B cell (primary cell): ENCODE measurements at regions not wholly inside any gene's neighbourhood (a gene's known extent, or its start where the extent isn't known, plus 50 kb on each side); places are given as distances from the start of the nearest gene placed in this dataset.

Experiments
- ATAC-seq: fragments of 200-7000 bp; cut with Tn5 transposase; one replicate; pipeline ENCODE4 v1.10.0; 2021; ENCODE audit warnings: low read depth, mild to moderate bottlenecking, moderate number of reproducible peaks, moderate library complexity
- CTCF ChIA-PET: fragments of 350-600 bp; sonication (Branson Sonifier 250); formaldehyde crosslinking; loops from one replicate; lab custom pipeline; 2021; ENCODE audit warnings: antibody characterized with exemption, inconsistent platforms; lab: Charles Lee
- POLR2A ChIA-PET: fragments of 350-600 bp; sonication (Branson Sonifier 250); formaldehyde crosslinking; loops from one replicate; lab custom pipeline; 2021; ENCODE audit warnings: antibody characterized with exemption; lab: Charles Lee
- DNase-seq: peaks from one replicate; pipeline ENCODE4 v3.0.0; 2013
- H2AFZ ChIP-seq: 2 replicates; pipeline ENCODE4 v1.6.1; 2012; ENCODE audit warnings: mild to moderate bottlenecking, low read depth, low read length; ENCODE audit not compliant: insufficient read depth, poor library complexity, severe bottlenecking
- H3K27ac ChIP-seq, 2 donors: 1 replicate in 1 of 2; 2 replicates in 1 of 2; pipeline ENCODE4 v1.5.1; 2012 to 2013; ENCODE audit warnings: low read length in 2 of 2, mild to moderate bottlenecking in 2 of 2, moderate library complexity in 1 of 2
- H3K27me3 ChIP-seq, 4 experiments: fragments of 200-600 bp in 1 of 4; sonication (generic) in 1 of 4; replicated peaks in 1 of 4; 1 replicate in 2 of 4; 2 replicates in 2 of 4; pipeline versions ENCODE4 v1.6.1 to v1.7.0; 2013 to 2016; ENCODE audit warnings: low read length in 3 of 4, mild to moderate bottlenecking in 2 of 4, mixed read lengths in 1 of 4, moderate library complexity in 1 of 4; ENCODE audit not compliant: insufficient read depth in 4 of 4, control insufficient read depth in 3 of 4; ENCODE audit errors: control extremely low read depth in 1 of 4
- H3K36me3 ChIP-seq, 2 experiments: replicated peaks in 1 of 2; 1 replicate in 1 of 2; 2 replicates in 1 of 2; pipeline versions ENCODE4 v1.6.1 to v1.7.1; 2013; ENCODE audit warnings: low read length in 1 of 2; ENCODE audit not compliant: insufficient read depth in 2 of 2, control insufficient read depth in 1 of 2; ENCODE audit errors: control extremely low read depth in 1 of 2, extremely low read depth in 1 of 2
- H3K4me1 ChIP-seq, 2 donors: fragments of 200-600 bp in 1 of 2; sonication (generic) in 1 of 2; 1 replicate in 1 of 2; 2 replicates in 1 of 2; pipeline versions ENCODE4 v1.5.1 to v1.6.1; 2013 to 2017; ENCODE audit warnings: low read length in 2 of 2; ENCODE audit not compliant: control insufficient read depth in 2 of 2, insufficient read depth in 2 of 2
- H3K4me2 ChIP-seq: replicated peaks from 2 replicates; pipeline ENCODE3; 2012; ENCODE audit warnings: mild to moderate bottlenecking, low read depth, low read length; ENCODE audit not compliant: poor library complexity, severe bottlenecking
- H3K4me3 ChIP-seq, 5 experiments: fragments of 200-600 bp in 1 of 5; sonication (generic) in 1 of 5; 1 replicate in 3 of 5; 2 replicates in 2 of 5; pipeline versions ENCODE4 v1.5.1 to v1.7.0; 2011 to 2016; ENCODE audit warnings: low read length in 4 of 5, mild to moderate bottlenecking in 4 of 5, low read depth in 2 of 5, control low read depth in 1 of 5, moderate library complexity in 1 of 5; ENCODE audit not compliant: insufficient read depth in 1 of 5; ENCODE audit errors: control extremely low read depth in 1 of 5, extremely low read depth in 1 of 5
- H3K79me2 ChIP-seq: fragments of 200-600 bp; sonication (generic); one replicate; pipeline ENCODE4 v1.6.0; 2016; ENCODE audit warnings: low read length; ENCODE audit not compliant: control insufficient read depth, insufficient read depth
- H3K9ac ChIP-seq: fragments of 200-600 bp; sonication (generic); 2 replicates; pipeline ENCODE4 v1.6.1; 2017; ENCODE audit warnings: mild to moderate bottlenecking, low read length, moderate library complexity
- H3K9me3 ChIP-seq, 3 donors: one replicate each; pipeline versions ENCODE4 v1.6.1 to v1.7.1; 2013; ENCODE audit warnings: low read length in 2 of 3; ENCODE audit not compliant: control insufficient read depth in 2 of 3, insufficient read depth in 1 of 3; ENCODE audit errors: control extremely low read depth in 1 of 3
- H4K20me1 ChIP-seq: 2 replicates; pipeline ENCODE4 v1.6.0; 2012; ENCODE audit warnings: mild to moderate bottlenecking, low read length; ENCODE audit not compliant: insufficient read depth, control insufficient read depth, poor library complexity, severe bottlenecking
- H3K27ac Mint-ChIP-seq: one replicate; pipeline ENCODE4 v1.8.0; 2021; ENCODE audit warnings: mixed read lengths
- H3K27me3 Mint-ChIP-seq: one replicate; pipeline ENCODE4 v1.8.0; 2021; ENCODE audit warnings: mixed read lengths
- H3K4me1 Mint-ChIP-seq: one replicate; pipeline ENCODE4 v1.8.0; 2021; ENCODE audit warnings: mixed read lengths
- H3K4me3 Mint-ChIP-seq: one replicate; pipeline ENCODE4 v1.8.0; 2021; ENCODE audit warnings: mixed read lengths
- H3K9me3 Mint-ChIP-seq: one replicate; pipeline ENCODE4 v1.8.0; 2022; ENCODE audit warnings: mixed read lengths; ENCODE audit not compliant: insufficient read depth
- EZH2 ChIP-seq: IDR thresholded peaks from 2 replicates; pipeline ENCODE4 v1.6.1; 2012; ENCODE audit warnings: borderline replicate concordance, low read depth, mild to moderate bottlenecking, moderate library complexity, low read length; ENCODE audit not compliant: insufficient read depth, poor library complexity, severe bottlenecking
- WGBS: methylation state at CpG from one replicate; pipeline ENCODE4 v1.1.5; 2013; ENCODE audit warnings: missing lambda C conversion rate; ENCODE audit not compliant: insufficient coverage; 5-methylcytosine and 5-hydroxymethylcytosine counted together
- intact Hi-C: fragments of 100-400 bp; cut with micrococcal nuclease; formaldehyde crosslinking; loops from one replicate; pipeline ENCODE4 v1.10.0; 2022
- TF ChIP-seq, protein P1 (sequence below): fragments of 200-600 bp; IDR thresholded peaks from one replicate; pipeline ENCODE4 v1.8.0; 2022; ENCODE audit warnings: antibody characterized with exemption, mild to moderate bottlenecking

DNA sequence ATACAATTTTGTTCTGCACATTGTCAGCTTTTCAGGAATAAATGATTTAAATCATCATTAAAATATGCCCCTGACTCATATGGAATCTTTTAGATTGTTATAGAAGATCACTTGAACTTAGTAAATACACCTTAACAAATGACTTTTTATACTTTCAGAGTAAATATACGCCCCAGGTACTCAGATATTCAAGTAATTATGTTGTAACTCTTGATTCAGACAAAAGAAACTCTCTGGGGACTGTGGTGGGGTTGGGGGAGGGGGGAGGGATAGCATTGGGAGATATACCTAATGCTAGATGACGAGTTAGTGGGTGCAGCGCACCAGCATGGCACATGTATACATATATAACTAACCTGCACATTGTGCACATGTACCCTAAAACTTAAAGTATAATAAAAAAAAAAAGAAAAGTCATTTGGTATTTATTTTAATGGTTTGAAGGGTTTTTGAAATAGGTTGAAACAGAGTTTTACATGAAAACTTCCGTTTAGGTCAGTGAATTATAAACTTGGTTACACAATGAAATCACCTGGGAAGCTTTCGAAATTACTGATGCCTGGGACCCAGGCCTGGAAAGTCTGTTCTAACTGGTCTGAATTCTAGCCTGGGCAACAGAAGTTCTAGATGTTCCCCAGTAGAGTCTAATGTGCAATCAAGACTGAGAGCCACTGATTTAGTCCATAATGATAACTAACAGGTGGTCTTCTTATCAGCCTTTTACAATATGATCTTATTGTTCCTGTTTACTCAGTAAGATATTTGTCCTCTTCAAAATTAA, 320.5 kb upstream of the NR5A2 start:
- H3K27ac Mint-ChIP-seq = no peak overlapping the region
- no peaks in the 10 kb centered on the region for H3K4me1 Mint-ChIP-seq
- H3K4me3 Mint-ChIP-seq = no peak overlapping the region
- no peak overlapping the region for H3K27ac ChIP-seq
- H3K9me3 ChIP-seq = peaks cover under 1 to 15% (median 6%) of the 10 kb centered on the region in 3 donors
- ChIA-PET CTCF (no interaction called here), POLR2A (no interaction called here)
- H3K4me1 ChIP-seq = no peaks in the 10 kb centered on the region
- no peaks in the 10 kb centered on the region for H3K79me2 ChIP-seq
- H3K36me3 ChIP-seq = no peaks in the 10 kb centered on the region
- no peak overlapping the region for H3K9ac ChIP-seq
- intact Hi-C loops = no loop called here
- no peak overlapping the region for H3K4me3 ChIP-seq
- peaks cover 0 to 10% (median 4%) of the 10 kb centered on the region in 4 experiments for H3K27me3 ChIP-seq
- H2AFZ ChIP-seq = no peak overlapping the region
- TF ChIP-seq, protein P1, sequence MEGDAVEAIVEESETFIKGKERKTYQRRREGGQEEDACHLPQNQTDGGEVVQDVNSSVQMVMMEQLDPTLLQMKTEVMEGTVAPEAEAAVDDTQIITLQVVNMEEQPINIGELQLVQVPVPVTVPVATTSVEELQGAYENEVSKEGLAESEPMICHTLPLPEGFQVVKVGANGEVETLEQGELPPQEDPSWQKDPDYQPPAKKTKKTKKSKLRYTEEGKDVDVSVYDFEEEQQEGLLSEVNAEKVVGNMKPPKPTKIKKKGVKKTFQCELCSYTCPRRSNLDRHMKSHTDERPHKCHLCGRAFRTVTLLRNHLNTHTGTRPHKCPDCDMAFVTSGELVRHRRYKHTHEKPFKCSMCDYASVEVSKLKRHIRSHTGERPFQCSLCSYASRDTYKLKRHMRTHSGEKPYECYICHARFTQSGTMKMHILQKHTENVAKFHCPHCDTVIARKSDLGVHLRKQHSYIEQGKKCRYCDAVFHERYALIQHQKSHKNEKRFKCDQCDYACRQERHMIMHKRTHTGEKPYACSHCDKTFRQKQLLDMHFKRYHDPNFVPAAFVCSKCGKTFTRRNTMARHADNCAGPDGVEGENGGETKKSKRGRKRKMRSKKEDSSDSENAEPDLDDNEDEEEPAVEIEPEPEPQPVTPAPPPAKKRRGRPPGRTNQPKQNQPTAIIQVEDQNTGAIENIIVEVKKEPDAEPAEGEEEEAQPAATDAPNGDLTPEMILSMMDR = no peak
- no peak for TF ChIP-seq EZH2
- no peak overlapping the region for H3K4me2 ChIP-seq
- H4K20me1 ChIP-seq = no peaks in the 10 kb centered on the region
- no peak for ATAC-seq
- H3K9me3 Mint-ChIP-seq = peaks cover 15% of the 10 kb centered on the region
- WGBS = 90% methylated on average over 2 of the region's 5 CpGs
- H3K27me3 Mint-ChIP-seq = peaks cover 42% of the 10 kb centered on the region
- DNase-seq = no peak

DNA sequence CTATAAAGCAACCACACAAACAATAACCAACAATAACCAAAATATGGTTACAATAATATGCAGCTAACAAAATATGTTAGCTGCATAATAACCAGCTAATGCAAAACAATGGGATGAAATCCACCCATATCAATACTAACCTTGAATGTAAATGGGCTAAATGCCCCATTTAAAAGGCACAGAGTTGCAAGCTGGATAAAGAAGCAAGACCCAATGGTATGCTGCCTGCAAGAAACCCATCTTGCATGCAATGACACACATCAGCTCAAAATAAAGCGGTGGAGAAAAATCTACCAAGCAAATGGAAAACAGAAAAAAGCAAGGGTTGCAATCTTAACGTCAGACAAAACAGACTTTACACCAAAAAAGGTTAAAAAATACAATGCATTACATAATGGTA, 316.5 kb upstream of the NR5A2 start:
- DNase-seq (no peak), ATAC-seq (no peak)
- intact Hi-C loops = no loop called here
- H2AFZ ChIP-seq = no peak overlapping the region
- no peak for TF ChIP-seq EZH2
- TF ChIP-seq, protein P1 = no peak
- H3K27ac ChIP-seq = no peak overlapping the region
- Mint-ChIP-seq H3K27me3 (peaks cover 35% of the 10 kb centered on the region), H3K4me3 (no peak overlapping the region), H3K27ac (no peak overlapping the region), H3K9me3 (peaks cover 15% of the 10 kb centered on the region), H3K4me1 (no peaks in the 10 kb centered on the region)
- H3K27me3 ChIP-seq = peaks cover 0 to 10% (median 4%) of the 10 kb centered on the region in 4 experiments
- CTCF ChIA-PET = no interaction called here
- H3K4me3 ChIP-seq = no peak overlapping the region
- POLR2A ChIA-PET = no interaction called here
- no peaks in the 10 kb centered on the region for H3K4me1 ChIP-seq
- H3K79me2 ChIP-seq = no peaks in the 10 kb centered on the region
- no peaks in the 10 kb centered on the region for H3K36me3 ChIP-seq
- no peak overlapping the region for H3K4me2 ChIP-seq
- WGBS = no CpG with 5 or more reads among the region's 2 CpGs
- peaks cover 5 to 15% (median 6%) of the 10 kb centered on the region in 3 donors for H3K9me3 ChIP-seq
- H4K20me1 ChIP-seq = no peaks in the 10 kb centered on the region
- no peak overlapping the region for H3K9ac ChIP-seq
